ENCODE measurements at regions not wholly inside any gene's neighbourhood (a gene's known extent, or its start where the extent isn't known, plus 50 kb on each side); places are given as distances from the start of the nearest gene placed in this dataset.

DNA sequence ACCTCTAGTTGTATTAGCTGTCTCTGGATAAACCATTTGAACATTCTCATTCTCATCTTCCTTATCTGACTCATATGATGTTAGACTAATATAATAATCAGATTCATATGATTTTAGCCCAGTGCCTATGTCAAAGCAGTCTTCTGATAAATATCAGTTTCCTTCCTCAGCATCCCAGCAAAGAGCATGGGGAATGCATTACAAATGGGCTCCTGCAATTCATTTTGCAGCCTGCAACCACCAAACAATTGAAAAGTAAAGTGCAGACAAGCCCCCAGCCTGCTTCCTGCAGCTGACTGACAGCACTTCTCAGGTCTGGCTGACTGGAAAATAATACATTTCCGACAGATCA lies 78.2 kb upstream of the STAC start:
- DNase-seq: no peak

DNA sequence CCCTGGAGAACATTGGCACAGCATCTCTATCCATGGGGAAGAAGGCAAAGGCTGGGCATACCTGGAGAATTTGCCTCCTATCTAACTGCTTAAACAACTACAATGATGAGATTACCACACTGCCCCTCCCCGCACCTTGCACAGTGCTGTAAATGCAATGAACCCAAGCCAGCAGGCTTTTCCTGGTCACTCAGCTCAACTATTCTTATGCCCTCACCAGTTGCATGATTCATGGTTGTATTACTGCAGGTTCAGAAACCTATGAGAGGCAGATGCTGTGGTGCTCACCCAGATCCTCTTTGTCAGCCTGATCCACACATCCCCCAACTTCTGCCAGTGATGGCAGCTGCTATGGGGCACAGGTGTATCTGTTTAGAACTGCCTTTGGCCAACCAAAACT lies 77.7 kb upstream of the STAC start:
- no peak for DNase-seq

DNA sequence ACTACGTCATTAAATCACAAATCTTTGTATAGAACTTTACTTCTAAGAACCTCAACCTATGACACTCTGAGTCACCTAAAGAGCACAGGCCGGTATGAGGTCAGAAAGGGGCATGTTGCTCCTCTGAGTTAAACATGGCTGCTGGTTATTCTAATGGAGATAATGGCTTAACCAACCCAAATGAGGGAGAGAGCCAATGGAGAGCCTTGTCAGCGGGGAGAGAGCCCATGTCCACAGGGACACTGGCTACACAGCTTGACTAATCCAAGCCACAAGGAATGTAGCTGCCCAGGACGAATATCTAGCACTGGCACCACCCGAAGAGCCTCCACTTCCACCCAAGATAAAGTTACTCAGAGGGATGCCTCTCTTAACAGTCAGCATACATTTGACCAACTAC lies 77.0 kb upstream of the STAC start:
- no peak for DNase-seq

DNA sequence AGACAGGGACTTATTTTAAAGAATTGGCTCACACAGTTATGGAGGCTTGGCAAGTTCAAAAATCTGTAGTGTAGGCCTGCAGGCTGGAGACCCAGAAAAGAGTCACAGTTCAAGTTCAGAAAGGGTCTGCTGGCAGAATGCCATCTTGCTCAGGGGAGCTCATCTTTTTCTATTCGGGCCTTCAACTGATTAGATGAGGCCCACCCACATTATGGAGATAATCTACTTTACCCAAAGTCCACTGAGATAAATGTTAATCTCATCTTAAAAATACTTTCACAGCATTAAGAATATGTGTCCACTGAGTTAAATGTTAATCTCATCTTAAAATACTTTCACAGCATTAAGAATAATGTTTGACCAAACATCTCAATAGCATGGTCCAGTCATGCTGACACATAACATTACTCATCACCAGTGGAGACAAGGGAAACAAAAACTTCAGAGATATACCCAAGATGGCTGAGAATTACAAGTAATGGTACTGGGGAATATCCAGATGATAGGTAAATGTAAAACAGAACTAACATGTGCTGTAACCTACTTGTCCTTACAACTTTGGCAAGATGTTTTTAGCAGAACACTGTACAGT lies 74.3 kb upstream of the STAC start:
- no peak for DNase-seq

DNA sequence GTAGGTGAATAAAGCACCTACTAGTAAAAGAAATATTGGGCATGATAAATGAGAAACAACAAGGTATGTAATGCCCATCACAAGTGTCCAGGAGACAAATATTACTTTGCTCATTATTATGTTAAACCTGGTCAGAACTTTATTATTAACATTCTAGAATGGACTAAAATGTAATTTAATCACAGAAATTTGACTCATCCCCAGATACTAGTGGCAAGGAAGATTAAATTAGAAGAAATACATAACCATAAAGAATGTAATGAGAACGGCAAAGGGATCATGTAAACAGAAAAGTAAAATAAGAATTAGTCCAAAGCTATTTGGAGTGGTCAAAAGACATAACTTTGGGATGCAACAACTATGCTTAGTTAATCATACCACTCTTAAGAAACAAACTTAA lies 71.2 kb upstream of the STAC start:
- DNase-seq: no peak

DNA sequence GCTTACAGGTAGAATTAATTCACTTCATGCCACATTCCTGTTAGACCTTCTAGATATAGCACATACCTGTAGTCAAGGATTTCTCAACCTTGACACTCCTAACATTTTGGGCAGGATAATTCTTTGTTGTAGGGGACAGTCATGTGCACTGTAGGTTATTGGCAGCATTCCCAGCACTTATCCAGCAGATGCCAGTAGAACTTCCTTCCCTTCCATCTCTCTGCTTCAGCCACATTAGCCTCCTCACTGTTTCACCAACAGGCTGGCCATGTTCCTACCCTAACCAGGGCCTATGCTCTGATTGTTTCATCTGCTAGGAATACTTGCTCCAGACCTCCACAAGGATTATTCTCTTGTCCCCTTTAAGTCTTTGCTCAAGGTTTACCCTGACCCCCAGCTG lies 68.0 kb upstream of the STAC start:
- no peak for DNase-seq

DNA sequence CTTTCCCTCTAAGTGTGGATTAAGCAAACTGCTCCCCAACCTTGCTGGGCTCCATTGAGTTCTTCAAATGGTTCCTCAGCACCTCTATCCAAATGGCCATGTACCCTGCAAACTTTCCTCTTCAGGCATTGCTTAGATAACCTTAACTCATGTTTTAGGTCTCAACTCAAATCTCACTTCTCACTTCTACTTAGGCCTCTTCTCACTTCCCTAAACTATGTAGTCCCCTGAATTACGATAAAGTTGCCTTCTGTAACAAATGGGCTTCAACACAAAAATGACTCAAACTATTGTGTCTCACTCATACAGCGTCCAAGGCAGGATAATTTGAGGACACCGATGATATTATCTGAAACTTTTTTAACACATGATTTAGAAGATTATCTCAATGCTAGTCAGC lies 62.4 kb upstream of the STAC start:
- no peak for DNase-seq

DNA sequence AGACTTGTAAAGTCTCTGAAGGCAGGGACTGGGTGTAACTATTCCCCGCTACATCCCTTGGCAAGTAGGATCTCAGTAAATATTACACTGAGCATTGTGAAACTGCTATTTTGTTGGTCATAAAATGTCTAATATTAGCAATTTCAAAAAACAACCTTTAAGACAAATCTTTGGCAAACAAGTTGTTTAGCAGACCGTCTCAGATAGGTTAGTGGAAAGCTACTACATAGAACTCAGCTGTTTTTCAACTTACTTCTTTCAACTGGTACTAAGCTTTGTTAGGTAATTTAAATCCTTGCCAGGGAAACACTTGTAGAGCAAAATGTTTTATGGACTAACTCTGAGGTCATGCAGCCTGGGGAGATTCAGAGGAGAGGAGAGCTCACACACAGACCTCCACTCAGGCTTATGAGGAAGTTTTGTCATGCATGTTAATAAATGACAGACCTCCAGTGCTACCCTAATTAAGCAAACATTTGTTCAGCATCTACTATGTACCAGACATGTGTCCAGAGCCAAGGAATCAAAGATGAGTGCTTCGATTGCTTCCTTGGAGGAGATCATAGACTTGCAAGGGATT lies 61.6 kb upstream of the STAC start:
- no peak for DNase-seq

DNA sequence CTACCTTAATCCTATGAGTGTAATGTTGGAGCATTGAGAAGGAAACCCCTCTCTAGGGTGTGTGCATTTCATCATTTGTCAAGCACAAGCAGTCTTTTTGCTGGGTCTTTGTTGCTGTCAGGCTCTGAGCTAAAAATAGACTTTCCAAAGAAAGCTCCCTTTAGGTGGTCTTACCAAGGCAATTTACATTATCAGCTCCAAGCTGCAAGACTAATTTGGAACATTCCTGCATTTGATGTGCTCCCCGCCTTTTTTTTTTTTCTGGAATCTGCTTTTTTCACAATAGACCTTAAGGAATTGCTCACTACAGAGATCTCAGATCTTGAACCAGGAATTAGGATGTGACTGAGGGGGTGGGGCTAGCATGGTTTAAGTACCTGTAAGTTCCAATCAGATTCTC lies 60.6 kb upstream of the STAC start:
- no peak for DNase-seq

Data from AML-193 (cell line).